ACHN (cell line): ENCODE measurements at regions not wholly inside any gene's neighbourhood (a gene's known extent, or its start where the extent isn't known, plus 50 kb on each side); places are given as distances from the start of the nearest gene placed in this dataset.
"Not testable (repeated sequence)": the region's sequence is repeated elsewhere in the genome, so short reads cannot be mapped to it uniquely, and the experiment has no call there.

Experiments
- DNase-seq: peaks from one replicate; pipeline ENCODE4 v3.0.0-alpha.2; 2015
- in situ Hi-C: cut with HindIII; loops from 2 replicates; pipeline ENCODE4 v1.10.0; 2017; ENCODE audit warnings: low sequenced_read_pairs, low pct_ligation_motif_present, low pct_unique_long_range_greater_than_20kb

GRCh38 chr9:105082843-105083242 is 154.9 kb upstream of the ABCA1 start:
- DNase-seq = no peak
- in situ Hi-C loops = no loop called here

GRCh38 chr9:105083256-105083655 is 155.3 kb upstream of the ABCA1 start:
- in situ Hi-C loops = no loop called here
- DNase-seq = no peak

- no peak for DNase-seq
- in situ Hi-C loops = no loop called here
These were observed 156.2 kb upstream of the SLC44A1 start for GRCh38 chr9:105087910-105088898.

- no peak for DNase-seq
- in situ Hi-C loops = no loop called here
These were observed 154.6 kb upstream of the SLC44A1 start for GRCh38 chr9:105089874-105090273.

- in situ Hi-C loops = no loop called here
- DNase-seq = no peak
These were observed 153.3 kb upstream of the SLC44A1 start for GRCh38 chr9:105091004-105091640.

- no peak for DNase-seq
These were observed 150.8 kb upstream of the SLC44A1 start for GRCh38 chr9:105093685-105094084.

GRCh38 chr9:105098370-105098769 is 146.1 kb upstream of the SLC44A1 start:
- in situ Hi-C loops = no loop called here
- DNase-seq = no peak

More at GRCh38 chr9:105093685-105094084, 150.8 kb upstream of the SLC44A1 start:
- in situ Hi-C loops = no loop called here

GRCh38 chr9:105103776-105104175 is 140.7 kb upstream of the SLC44A1 start:
- in situ Hi-C loops = no loop called here
- DNase-seq = no peak

GRCh38 chr9:105114318-105114717 is 130.1 kb upstream of the SLC44A1 start:
- in situ Hi-C loops = no loop called here
- DNase-seq = no peak

GRCh38 chr9:105114964-105115728 is 129.3 kb upstream of the SLC44A1 start:
- DNase-seq = no peak
- in situ Hi-C loops = no loop called here

- in situ Hi-C loops = no loop called here
These were observed 128.2 kb upstream of the SLC44A1 start for GRCh38 chr9:105116052-105116868.

GRCh38 chr9:105117234-105117633 is 127.2 kb upstream of the SLC44A1 start:
- in situ Hi-C loops = no loop called here
- no peak for DNase-seq

More at GRCh38 chr9:105116052-105116868, 128.2 kb upstream of the SLC44A1 start:
- DNase-seq = no peak

- in situ Hi-C loops = no loop called here
- DNase-seq = no peak
These were observed 125.8 kb upstream of the SLC44A1 start for GRCh38 chr9:105118636-105119035.

GRCh38 chr9:105119156-105119555 is 125.3 kb upstream of the SLC44A1 start:
- in situ Hi-C loops = no loop called here
- no peak for DNase-seq

GRCh38 chr9:105121861-105122430 is 122.5 kb upstream of the SLC44A1 start:
- in situ Hi-C loops = no loop called here

GRCh38 chr9:105124598-105124997 is 119.9 kb upstream of the SLC44A1 start:
- in situ Hi-C loops, DNase-seq: not testable (repeated sequence)

More at GRCh38 chr9:105121861-105122430, 122.5 kb upstream of the SLC44A1 start:
- DNase-seq = no peak

- no peak for DNase-seq
- in situ Hi-C loops = no loop called here
These were observed 118.2 kb upstream of the SLC44A1 start for GRCh38 chr9:105126226-105126625.

- in situ Hi-C loops = no loop called here
- no peak for DNase-seq
These were observed 116.6 kb upstream of the SLC44A1 start for GRCh38 chr9:105127863-105128220.
